ENCODE measurements at regions not wholly inside any gene's neighbourhood (a gene's known extent, or its start where the extent isn't known, plus 50 kb on each side); places are given as distances from the start of the nearest gene placed in this dataset.

DNA sequence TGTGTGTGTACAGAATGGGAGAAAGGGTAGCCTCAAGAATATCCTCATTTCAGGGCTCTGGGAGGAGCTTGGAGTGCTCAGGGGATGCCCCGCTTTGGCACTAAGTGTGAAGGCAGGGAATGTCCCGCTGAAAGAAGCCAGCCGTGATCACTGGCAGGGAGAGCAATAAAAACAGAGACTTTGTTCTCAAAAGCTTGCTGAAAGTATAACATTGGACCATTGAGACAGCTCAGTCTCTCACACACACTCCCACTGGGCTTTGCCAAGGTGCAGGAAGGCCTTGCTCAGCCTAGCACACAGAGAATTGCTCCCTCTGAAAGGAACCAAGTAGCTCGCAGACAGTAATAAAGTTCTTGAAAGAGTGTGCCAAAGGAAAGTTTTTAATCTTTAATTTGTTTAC is 143.8 kb upstream of the SLITRK2 start:
- BruUV-seq (replicated peaks) = no TSS peak
- intact Hi-C loops (cut with micrococcal nuclease; ENCODE audit: unreplicated experiment) = no loop called here
- CTCF ChIA-PET = no interaction called here
- Mint-ChIP-seq H3K9me3 (ENCODE audit: low read depth, unreplicated experiment) (peaks cover 9% of the 10 kb centered on the region), H3K36me3 (ENCODE audit: insufficient read depth, unreplicated experiment) (no peaks in the 10 kb centered on the region), H3K4me1 (ENCODE audit: low read depth, unreplicated experiment) (no peaks in the 10 kb centered on the region), H3K4me3 (ENCODE audit: low read depth, unreplicated experiment) (no peak overlapping the region), H3K27me3 (ENCODE audit: unreplicated experiment) (no peaks in the 10 kb centered on the region), H3K27ac (ENCODE audit: unreplicated experiment) (no peak overlapping the region)
- TF ChIP-seq, protein P1, sequence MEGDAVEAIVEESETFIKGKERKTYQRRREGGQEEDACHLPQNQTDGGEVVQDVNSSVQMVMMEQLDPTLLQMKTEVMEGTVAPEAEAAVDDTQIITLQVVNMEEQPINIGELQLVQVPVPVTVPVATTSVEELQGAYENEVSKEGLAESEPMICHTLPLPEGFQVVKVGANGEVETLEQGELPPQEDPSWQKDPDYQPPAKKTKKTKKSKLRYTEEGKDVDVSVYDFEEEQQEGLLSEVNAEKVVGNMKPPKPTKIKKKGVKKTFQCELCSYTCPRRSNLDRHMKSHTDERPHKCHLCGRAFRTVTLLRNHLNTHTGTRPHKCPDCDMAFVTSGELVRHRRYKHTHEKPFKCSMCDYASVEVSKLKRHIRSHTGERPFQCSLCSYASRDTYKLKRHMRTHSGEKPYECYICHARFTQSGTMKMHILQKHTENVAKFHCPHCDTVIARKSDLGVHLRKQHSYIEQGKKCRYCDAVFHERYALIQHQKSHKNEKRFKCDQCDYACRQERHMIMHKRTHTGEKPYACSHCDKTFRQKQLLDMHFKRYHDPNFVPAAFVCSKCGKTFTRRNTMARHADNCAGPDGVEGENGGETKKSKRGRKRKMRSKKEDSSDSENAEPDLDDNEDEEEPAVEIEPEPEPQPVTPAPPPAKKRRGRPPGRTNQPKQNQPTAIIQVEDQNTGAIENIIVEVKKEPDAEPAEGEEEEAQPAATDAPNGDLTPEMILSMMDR (IDR thresholded peaks at IDR 0.05; ENCODE audit: unreplicated experiment) = no peak
- DNase-seq = no peak

DNA sequence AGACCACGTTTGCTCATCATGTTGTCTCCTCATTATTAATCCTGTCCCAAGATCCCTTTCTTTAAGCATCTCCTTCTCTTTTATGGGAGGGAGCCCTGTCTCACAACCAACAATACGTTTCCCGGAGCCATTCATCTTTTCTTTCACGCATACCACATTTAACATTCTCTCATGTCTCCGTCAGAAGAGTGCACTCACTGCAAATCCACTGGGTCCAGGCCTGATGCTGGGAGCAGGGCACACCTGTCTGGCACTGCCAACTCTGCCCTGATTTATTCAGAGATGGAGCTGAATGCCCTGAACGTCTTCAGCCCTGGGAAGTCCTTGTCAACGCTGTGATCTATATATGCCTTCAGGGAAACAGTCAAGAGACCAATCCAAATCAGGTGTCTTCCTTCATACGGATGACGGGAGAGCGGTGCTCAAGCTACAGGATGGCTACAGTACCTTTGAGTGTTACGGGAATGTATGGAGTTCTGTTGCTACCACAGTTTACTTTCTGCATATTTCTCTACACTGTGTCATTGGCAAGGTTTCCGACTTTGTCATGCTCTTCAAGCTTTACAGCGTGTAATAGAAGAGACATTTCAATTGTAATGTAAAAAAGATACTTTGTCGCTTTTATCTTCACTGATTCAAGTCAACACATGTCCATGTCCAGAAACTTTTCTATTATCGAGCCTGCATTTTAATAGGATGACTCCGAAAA is 140.4 kb upstream of the SLITRK2 start:
- CTCF ChIA-PET = no interaction called here
- TF ChIP-seq, protein P1 (IDR thresholded peaks at IDR 0.05; ENCODE audit: unreplicated experiment) = no peak
- Mint-ChIP-seq H3K4me3 (ENCODE audit: low read depth, unreplicated experiment) (no peak overlapping the region), H3K36me3 (ENCODE audit: insufficient read depth, unreplicated experiment) (no peaks in the 10 kb centered on the region), H3K27me3 (ENCODE audit: unreplicated experiment) (no peaks in the 10 kb centered on the region), H3K4me1 (ENCODE audit: low read depth, unreplicated experiment) (no peaks in the 10 kb centered on the region), H3K27ac (ENCODE audit: unreplicated experiment) (no peak overlapping the region), H3K9me3 (ENCODE audit: low read depth, unreplicated experiment) (peaks cover 11% of the 10 kb centered on the region)
- intact Hi-C loops (cut with micrococcal nuclease; ENCODE audit: unreplicated experiment) = no loop called here
- BruUV-seq (replicated peaks) = no TSS peak
- no peak for DNase-seq

DNA sequence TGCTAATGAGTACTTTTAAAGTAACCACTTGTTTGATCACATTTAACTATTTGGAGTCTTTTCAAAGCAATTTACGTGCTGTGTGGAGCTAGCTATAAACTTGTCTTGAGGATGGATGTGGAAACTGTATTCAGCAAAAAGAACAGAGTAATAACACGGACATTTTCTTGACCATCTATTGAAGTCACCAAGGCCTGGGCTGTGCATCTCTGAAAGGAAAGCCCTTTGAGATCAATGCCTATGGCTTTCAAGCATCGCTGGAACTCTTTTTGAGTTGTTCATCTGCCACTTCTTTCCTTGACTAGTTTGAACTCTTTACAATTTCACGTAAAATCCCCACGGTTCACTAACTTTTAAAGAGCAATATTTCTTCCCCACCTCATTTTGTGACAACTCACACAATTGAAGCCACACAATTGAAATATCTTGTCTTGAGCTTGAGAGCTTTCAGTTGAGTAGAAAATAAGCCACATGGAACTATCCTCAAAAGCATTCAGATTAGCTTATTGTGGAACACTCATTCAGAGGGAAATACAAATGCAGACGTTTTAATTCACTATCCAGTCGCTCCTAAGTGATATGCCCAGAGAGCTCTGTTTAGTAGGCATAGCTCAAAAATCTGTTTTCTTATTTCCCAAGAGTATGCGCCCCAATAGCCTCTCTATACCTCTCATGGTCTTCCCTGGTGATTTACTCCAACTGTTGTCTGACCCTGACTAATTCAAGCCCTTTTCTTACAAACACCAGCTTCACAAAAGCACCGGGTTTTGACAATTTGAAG is 134.9 kb upstream of the SLITRK2 start:
- no peaks in the 10 kb centered on the region for H3K4me1 Mint-ChIP-seq (ENCODE audit: low read depth, unreplicated experiment)
- H3K27me3 Mint-ChIP-seq (ENCODE audit: unreplicated experiment) = no peaks in the 10 kb centered on the region
- peaks cover 13% of the 10 kb centered on the region for H3K9me3 Mint-ChIP-seq (ENCODE audit: low read depth, unreplicated experiment)
- no peak overlapping the region for H3K27ac Mint-ChIP-seq (ENCODE audit: unreplicated experiment)
- CTCF ChIA-PET = no interaction called here
- no TSS peak for BruUV-seq (replicated peaks)
- no peak overlapping the region for H3K4me3 Mint-ChIP-seq (ENCODE audit: low read depth, unreplicated experiment)
- DNase-seq = no peak
- intact Hi-C loops (cut with micrococcal nuclease; ENCODE audit: unreplicated experiment) = no loop called here
- TF ChIP-seq, protein P1 (IDR thresholded peaks at IDR 0.05; ENCODE audit: unreplicated experiment) = no peak
- H3K36me3 Mint-ChIP-seq (ENCODE audit: insufficient read depth, unreplicated experiment) = no peaks in the 10 kb centered on the region

DNA sequence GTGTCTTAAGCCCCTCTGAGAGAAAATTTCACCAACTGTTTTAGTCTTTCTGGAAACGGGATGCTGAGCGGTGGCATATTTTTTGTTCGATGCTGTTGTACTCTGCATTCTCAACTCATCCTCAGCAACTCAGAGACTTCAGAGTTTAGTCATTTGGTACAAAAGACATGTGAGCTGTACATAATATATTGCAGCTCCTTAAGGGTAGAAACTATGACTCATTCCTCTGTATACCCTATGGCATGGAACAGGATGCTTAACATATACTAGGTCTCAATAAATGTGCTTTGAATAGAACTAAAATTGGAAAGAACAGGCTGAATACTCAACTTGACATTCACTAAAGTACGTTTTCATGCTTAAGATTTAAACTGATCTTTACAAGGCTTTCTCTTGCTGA is 130.5 kb upstream of the SLITRK2 start:
- Mint-ChIP-seq H3K4me3 (ENCODE audit: low read depth, unreplicated experiment) (no peak overlapping the region), H3K27ac (ENCODE audit: unreplicated experiment) (no peak overlapping the region), H3K4me1 (ENCODE audit: low read depth, unreplicated experiment) (no peaks in the 10 kb centered on the region), H3K36me3 (ENCODE audit: insufficient read depth, unreplicated experiment) (no peaks in the 10 kb centered on the region), H3K27me3 (ENCODE audit: unreplicated experiment) (no peaks in the 10 kb centered on the region), H3K9me3 (ENCODE audit: low read depth, unreplicated experiment) (peaks cover 14% of the 10 kb centered on the region)
- DNase-seq = no peak
- intact Hi-C loops (cut with micrococcal nuclease; ENCODE audit: unreplicated experiment) = no loop called here
- CTCF ChIA-PET = no interaction called here
- TF ChIP-seq, protein P1 (IDR thresholded peaks at IDR 0.05; ENCODE audit: unreplicated experiment) = no peak
- no TSS peak for BruUV-seq (replicated peaks)
